ENCODE measurements at regions not wholly inside any gene's neighbourhood (a gene's known extent, or its start where the extent isn't known, plus 50 kb on each side); places are given as distances from the start of the nearest gene placed in this dataset.

DNA sequence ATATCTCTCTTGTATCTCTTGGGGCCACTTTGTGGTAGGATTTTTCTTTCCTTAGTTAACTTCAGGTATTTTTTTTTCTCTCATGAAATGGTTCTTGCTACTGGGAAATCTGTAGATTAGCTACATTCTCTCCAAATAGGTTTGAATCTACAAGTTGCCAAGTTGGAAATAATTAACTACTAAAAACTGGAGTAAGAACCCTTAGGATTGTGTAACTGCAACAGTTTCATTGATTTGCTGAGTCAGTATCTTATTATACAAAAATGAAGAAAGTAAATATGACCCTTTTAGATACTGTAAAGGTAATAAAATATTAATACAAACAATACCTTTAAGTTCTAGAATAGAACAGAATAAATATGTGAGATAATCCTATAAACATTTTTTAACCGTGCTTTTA, 327.9 kb downstream of the CXXC4 start:
- Histone ChIP-seq H3K4me1 (no peaks in the 10 kb centered on the region), H3K4me3 (no peak overlapping the region), H3K36me3 (no peaks in the 10 kb centered on the region), H3K27me3 (no peaks in the 10 kb centered on the region), H3K9me3 (no peaks in the 10 kb centered on the region), H3K27ac (no peak overlapping the region)
- TF ChIP-seq POLR2A (IDR thresholded peaks at IDR 0.05): no peak
- no peak for TF ChIP-seq EP300 (IDR thresholded peaks at IDR 0.05; ENCODE audit: low read depth)
- TF ChIP-seq, protein P1, sequence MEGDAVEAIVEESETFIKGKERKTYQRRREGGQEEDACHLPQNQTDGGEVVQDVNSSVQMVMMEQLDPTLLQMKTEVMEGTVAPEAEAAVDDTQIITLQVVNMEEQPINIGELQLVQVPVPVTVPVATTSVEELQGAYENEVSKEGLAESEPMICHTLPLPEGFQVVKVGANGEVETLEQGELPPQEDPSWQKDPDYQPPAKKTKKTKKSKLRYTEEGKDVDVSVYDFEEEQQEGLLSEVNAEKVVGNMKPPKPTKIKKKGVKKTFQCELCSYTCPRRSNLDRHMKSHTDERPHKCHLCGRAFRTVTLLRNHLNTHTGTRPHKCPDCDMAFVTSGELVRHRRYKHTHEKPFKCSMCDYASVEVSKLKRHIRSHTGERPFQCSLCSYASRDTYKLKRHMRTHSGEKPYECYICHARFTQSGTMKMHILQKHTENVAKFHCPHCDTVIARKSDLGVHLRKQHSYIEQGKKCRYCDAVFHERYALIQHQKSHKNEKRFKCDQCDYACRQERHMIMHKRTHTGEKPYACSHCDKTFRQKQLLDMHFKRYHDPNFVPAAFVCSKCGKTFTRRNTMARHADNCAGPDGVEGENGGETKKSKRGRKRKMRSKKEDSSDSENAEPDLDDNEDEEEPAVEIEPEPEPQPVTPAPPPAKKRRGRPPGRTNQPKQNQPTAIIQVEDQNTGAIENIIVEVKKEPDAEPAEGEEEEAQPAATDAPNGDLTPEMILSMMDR (IDR thresholded peaks at IDR 0.05): no peak
- no peak for TF ChIP-seq POLR2AphosphoS5 (IDR thresholded peaks at IDR 0.05)
- DNase-seq: no peak
- intact Hi-C loops (cut with DNase I; ENCODE audit: low total_unique reads): no loop called here
- 61 to 68% methylated on average over 1 of the region's 1 CpG for WGBS, 2 donors (ENCODE audit: low coverage in 1 of 2)
- in situ Hi-C loops (cut with MboI; ENCODE audit: low pct_ligation_motif_present in 1 of 4, low pct_unique_long_range_greater_than_20kb in 1 of 4, low sequenced_read_pairs in 3 of 4): no loop called here

DNA sequence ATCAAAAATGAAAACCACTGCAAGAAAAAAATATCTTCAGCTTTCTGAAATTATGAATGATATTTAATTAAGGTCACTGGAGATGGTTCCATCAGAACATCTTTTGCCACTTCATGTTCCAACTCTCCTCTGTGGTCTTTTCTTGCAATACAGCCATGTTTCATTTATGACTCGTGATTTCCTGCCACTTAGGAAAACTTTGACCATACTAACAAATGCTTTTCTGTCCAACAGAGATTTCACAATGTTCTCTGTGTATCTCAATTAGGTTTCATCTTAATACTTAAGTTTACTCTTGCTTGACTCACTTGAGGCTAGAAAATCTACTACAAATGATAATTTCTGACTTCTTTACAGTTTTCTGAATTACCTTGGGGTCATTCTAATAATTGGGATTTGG, 330.9 kb downstream of the CXXC4 start:
- intact Hi-C loops (cut with DNase I; ENCODE audit: low total_unique reads): no loop called here

DNA sequence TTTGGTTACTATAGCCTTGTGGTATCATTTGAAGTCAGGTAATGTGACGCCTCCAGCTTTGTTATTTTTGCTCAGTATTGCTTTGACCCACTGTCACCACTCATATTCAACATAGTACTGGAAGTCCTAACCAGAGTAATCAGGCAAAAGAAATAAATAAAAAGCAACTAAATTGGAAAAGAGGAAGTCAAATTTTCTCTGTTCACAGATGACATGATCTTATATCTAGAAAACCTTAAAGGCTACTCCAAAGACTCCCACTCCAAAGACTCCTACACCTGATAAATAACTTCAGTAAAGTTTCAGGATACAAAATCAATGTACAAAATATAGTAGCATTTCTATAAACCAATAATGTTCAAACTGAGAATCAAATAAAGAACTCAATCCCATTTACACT, 348.6 kb downstream of the CXXC4 start:
- 85 to 89% methylated on average over 1 of the region's 1 CpG for WGBS, 2 donors (ENCODE audit: low coverage in 1 of 2)
- Histone ChIP-seq H3K4me1 (no peaks in the 10 kb centered on the region), H3K27ac (no peak overlapping the region), H3K36me3 (no peaks in the 10 kb centered on the region), H3K27me3 (no peaks in the 10 kb centered on the region), H3K9me3 (no peaks in the 10 kb centered on the region), H3K4me3 (no peak overlapping the region)
- no peak for TF ChIP-seq POLR2A (IDR thresholded peaks at IDR 0.05)
- no peak for TF ChIP-seq EP300 (IDR thresholded peaks at IDR 0.05; ENCODE audit: low read depth)
- TF ChIP-seq POLR2AphosphoS5 (IDR thresholded peaks at IDR 0.05): no peak
- TF ChIP-seq, protein P1 (IDR thresholded peaks at IDR 0.05): no peak
- intact Hi-C loops (cut with DNase I; ENCODE audit: low total_unique reads): no loop called here
- in situ Hi-C loops (cut with MboI; ENCODE audit: low pct_ligation_motif_present in 1 of 4, low pct_unique_long_range_greater_than_20kb in 1 of 4, low sequenced_read_pairs in 3 of 4): no loop called here
- DNase-seq: no peak

More for the DNA sequence above, 330.9 kb downstream of the CXXC4 start:
- H3K36me3 ChIP-seq: no peaks in the 10 kb centered on the region
- TF ChIP-seq EP300 (IDR thresholded peaks at IDR 0.05; ENCODE audit: low read depth): no peak
- TF ChIP-seq, protein P1 (IDR thresholded peaks at IDR 0.05): no peak
- no peak for TF ChIP-seq POLR2AphosphoS5 (IDR thresholded peaks at IDR 0.05)
- no peak for TF ChIP-seq POLR2A (IDR thresholded peaks at IDR 0.05)
- DNase-seq: no peak
- no peak overlapping the region for H3K27ac ChIP-seq
- H3K9me3 ChIP-seq: no peaks in the 10 kb centered on the region
- H3K4me3 ChIP-seq: no peak overlapping the region
- no peaks in the 10 kb centered on the region for H3K4me1 ChIP-seq
- in situ Hi-C loops (cut with MboI; ENCODE audit: low pct_ligation_motif_present in 1 of 4, low pct_unique_long_range_greater_than_20kb in 1 of 4, low sequenced_read_pairs in 3 of 4): no loop called here
- WGBS, 2 donors (ENCODE audit: low coverage in 1 of 2): 44 to 50% methylated on average over 1 of the region's 1 CpG
- no peaks in the 10 kb centered on the region for H3K27me3 ChIP-seq

DNA sequence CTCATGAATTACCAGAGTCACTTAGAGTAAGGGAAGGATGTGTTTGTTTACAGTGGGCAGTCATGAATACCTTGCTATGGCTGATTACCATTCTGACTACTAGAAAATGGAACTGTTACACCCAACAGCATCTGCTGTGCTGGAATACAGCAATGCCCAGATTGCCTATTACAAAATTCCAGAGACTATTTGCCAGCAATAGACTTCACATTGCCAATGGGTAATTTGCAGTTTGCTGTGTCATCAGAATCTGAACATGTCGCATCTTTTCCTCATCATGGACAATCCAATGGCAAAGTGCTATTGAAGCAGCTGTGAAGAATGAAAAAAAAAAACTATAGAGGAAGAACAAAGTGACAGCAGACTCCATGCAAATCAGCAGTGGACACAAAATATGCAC, 356.6 kb downstream of the CXXC4 start:
- in situ Hi-C loops (cut with MboI; ENCODE audit: low pct_ligation_motif_present in 1 of 4, low pct_unique_long_range_greater_than_20kb in 1 of 4, low sequenced_read_pairs in 3 of 4): no loop called here

DNA sequence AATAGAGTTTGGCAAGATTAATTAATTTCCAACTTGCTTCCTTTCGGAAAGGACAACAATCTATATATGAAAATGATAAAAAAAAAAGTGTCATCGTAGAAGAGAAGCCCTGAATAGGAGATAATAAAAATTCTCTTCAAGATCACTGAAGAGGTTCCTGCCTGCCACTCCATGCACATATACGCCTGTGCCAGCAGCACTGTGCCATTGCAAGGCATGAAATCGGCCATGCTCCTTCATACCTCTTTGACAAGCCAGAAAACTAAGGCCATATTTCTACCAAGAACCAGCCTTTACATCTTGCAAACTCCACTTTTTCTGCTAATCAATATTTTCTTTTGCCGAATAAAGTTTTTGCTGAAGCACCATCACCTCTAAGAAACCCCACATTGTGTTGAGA, 365.5 kb downstream of the CXXC4 start:
- intact Hi-C loops (cut with DNase I; ENCODE audit: low total_unique reads): no loop called here

More for the DNA sequence above, 356.6 kb downstream of the CXXC4 start:
- TF ChIP-seq EP300 (IDR thresholded peaks at IDR 0.05; ENCODE audit: low read depth): no peak
- Histone ChIP-seq H3K27me3 (no peaks in the 10 kb centered on the region), H3K36me3 (no peaks in the 10 kb centered on the region), H3K4me1 (no peaks in the 10 kb centered on the region), H3K27ac (no peak overlapping the region), H3K9me3 (no peaks in the 10 kb centered on the region), H3K4me3 (no peak overlapping the region)
- intact Hi-C loops (cut with DNase I; ENCODE audit: low total_unique reads): no loop called here
- DNase-seq: no peak
- 84% methylated on average over 1 of the region's 1 CpG; no CpG with 5 or more reads in 1 of the 2 donors for WGBS, 2 donors (ENCODE audit: low coverage in 1 of 2)

More for the DNA sequence above, 365.5 kb downstream of the CXXC4 start:
- Histone ChIP-seq H3K27me3 (no peaks in the 10 kb centered on the region), H3K27ac (no peak overlapping the region), H3K36me3 (no peaks in the 10 kb centered on the region), H3K4me3 (no peak overlapping the region), H3K9me3 (no peaks in the 10 kb centered on the region), H3K4me1 (peaks cover 0 to 10% (median 1%) of the 10 kb centered on the region in 4 donors)
- TF ChIP-seq POLR2A (IDR thresholded peaks at IDR 0.05) (no peak), EP300 (IDR thresholded peaks at IDR 0.05; ENCODE audit: low read depth) (no peak), POLR2AphosphoS5 (IDR thresholded peaks at IDR 0.05) (no peak)
- TF ChIP-seq, protein P1 (IDR thresholded peaks at IDR 0.05): no peak
- no peak for DNase-seq
- in situ Hi-C loops (cut with MboI; ENCODE audit: low pct_ligation_motif_present in 1 of 4, low pct_unique_long_range_greater_than_20kb in 1 of 4, low sequenced_read_pairs in 3 of 4): no loop called here
- WGBS, 2 donors (ENCODE audit: low coverage in 1 of 2): 68 to 70% methylated on average over 5 of the region's 5 CpGs

All from transverse colon (tissue), 4 donors.